Lower leg skin (tissue), 4 donors: ENCODE measurements at regions not wholly inside any gene's neighbourhood (a gene's known extent, or its start where the extent isn't known, plus 50 kb on each side); places are given as distances from the start of the nearest gene placed in this dataset.

Source experiments
- DNase-seq, 2 donors: peaks; one replicate each; pipeline ENCODE4 v3.0.0-alpha.2; 2019; ENCODE audit warnings: low spot score in 2 of 2
- H3K4me3 ChIP-seq: fragments of 200-600 bp; sonication (generic); 2 replicates; pipeline ENCODE4 v1.5.1; 2017; ENCODE audit warnings: mild to moderate bottlenecking, low read depth; ENCODE audit not compliant: poor library complexity, severe bottlenecking
- POLR2A ChIP-seq, 2 donors: fragments of 450-650 bp; IDR thresholded peaks; one replicate each; pipeline ENCODE4 v1.6.1; 2016 to 2017; ENCODE audit warnings: antibody characterized with exemption in 2 of 2, mild to moderate bottlenecking in 1 of 2, moderate library complexity in 1 of 2
- WGBS, 2 donors: methylation state at CpG; one replicate each; pipeline ENCODE4 v1.1.5; 2018; 5-methylcytosine and 5-hydroxymethylcytosine counted together
- intact Hi-C: fragments of 100-400 bp; cut with DNase I; formaldehyde crosslinking; loops from one replicate; pipeline ENCODE4 v1.15.0; 2023; ENCODE audit warnings: low total_unique reads
- TF ChIP-seq, protein P1 (sequence below), 3 donors: fragments of 450-650 bp; IDR thresholded peaks; one replicate each; pipeline ENCODE4 v1.5.1; 2016; ENCODE audit warnings: antibody characterized with exemption in 3 of 3, mild to moderate bottlenecking in 3 of 3, moderate library complexity in 2 of 3

DNA sequence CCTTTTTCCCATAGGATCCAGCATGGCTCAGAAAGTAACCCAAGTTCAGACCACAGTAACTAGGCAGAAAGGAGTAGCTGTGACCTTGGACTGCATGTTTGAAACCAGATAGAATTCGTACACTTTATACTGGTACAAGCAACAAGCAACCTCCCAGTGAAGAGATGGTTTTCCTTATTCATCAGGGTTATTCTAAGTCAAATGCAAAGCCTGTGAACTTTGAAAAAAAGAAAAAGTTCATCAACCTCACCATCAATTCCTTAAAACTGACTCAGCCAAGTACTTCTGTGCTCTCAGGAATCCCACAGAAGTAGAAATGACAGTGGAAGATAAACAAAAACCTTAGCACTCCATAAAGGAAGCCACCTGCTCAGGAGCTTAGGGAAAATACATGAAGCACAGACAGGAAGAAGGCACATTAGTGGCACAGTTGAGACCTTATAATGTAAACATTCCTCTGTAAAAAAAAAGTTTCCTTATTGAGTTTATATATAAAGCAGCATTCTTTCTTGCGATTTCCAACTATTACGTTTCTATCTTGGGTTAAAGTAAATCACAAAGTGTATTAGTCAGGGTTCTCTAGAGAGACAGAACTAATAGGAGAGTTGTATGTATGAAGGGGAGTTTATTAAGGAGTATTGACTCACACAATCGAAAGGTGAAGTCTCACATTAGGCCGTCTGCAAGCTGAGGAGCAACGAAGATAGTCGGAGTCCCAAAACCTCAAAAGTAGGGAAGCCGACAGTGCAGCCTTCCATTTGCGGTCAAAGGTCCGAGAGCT lies 398.4 kb downstream of the DAD1 start:
- H3K4me3 ChIP-seq = no peak overlapping the region
- DNase-seq = no peak
- TF ChIP-seq POLR2A (IDR thresholded peaks at IDR 0.05) = no peak
- TF ChIP-seq, protein P1, sequence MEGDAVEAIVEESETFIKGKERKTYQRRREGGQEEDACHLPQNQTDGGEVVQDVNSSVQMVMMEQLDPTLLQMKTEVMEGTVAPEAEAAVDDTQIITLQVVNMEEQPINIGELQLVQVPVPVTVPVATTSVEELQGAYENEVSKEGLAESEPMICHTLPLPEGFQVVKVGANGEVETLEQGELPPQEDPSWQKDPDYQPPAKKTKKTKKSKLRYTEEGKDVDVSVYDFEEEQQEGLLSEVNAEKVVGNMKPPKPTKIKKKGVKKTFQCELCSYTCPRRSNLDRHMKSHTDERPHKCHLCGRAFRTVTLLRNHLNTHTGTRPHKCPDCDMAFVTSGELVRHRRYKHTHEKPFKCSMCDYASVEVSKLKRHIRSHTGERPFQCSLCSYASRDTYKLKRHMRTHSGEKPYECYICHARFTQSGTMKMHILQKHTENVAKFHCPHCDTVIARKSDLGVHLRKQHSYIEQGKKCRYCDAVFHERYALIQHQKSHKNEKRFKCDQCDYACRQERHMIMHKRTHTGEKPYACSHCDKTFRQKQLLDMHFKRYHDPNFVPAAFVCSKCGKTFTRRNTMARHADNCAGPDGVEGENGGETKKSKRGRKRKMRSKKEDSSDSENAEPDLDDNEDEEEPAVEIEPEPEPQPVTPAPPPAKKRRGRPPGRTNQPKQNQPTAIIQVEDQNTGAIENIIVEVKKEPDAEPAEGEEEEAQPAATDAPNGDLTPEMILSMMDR (IDR thresholded peaks at IDR 0.05) = no peak
- 87 to 90% methylated on average over 10 of the region's 10 CpGs for WGBS, 2 donors
- intact Hi-C loops = no loop called here

DNA sequence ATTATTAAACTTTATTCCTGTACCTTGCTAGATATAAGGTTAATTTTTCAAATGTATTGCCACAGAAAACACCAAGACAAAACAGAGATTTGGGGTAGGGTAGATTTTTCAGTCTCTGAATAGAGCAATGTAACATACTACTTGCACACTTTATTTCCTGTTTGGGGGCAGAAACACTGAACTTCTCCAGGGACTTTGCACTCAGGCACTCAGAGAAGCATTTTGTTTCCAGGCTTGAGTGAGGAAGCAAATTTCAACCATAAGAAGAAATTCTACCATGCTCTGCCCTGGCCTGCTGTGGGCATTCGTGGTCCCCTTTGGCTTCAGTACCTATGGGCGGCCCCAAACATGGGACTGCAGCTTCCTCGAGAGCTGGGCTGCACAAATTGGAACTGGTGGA lies 399.1 kb downstream of the DAD1 start:
- DNase-seq = no peak
- no peak overlapping the region for H3K4me3 ChIP-seq
- no peak for TF ChIP-seq POLR2A (IDR thresholded peaks at IDR 0.05)
- TF ChIP-seq, protein P1 (IDR thresholded peaks at IDR 0.05) = no peak
- WGBS, 2 donors = 70 to 77% methylated on average over 3 of the region's 3 CpGs
- intact Hi-C loops = no loop called here

DNA sequence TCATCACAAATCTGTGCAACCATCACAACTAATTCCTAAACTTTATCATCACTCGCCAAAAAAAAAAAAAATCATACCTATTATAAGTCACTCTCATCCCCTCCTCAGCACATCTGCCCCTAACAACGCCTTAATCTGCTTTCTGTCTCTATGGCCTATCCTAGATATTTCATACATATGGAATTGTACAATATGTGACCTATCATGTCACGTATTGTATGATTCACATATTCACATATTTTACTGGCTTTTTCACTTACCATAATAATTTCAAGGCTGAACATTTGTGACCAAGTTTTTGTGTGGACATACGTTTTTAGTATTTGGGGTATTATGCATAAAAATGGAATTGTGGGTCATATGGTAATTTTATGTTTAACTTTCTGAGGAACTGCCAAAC lies 400.7 kb downstream of the DAD1 start:
- DNase-seq = no peak
- H3K4me3 ChIP-seq = no peak overlapping the region
- intact Hi-C loops = no loop called here
- 76% methylated on average over 4 of the region's 4 CpGs for WGBS, 2 donors
- TF ChIP-seq, protein P1 (IDR thresholded peaks at IDR 0.05) = no peak
- TF ChIP-seq POLR2A (IDR thresholded peaks at IDR 0.05) = no peak

DNA sequence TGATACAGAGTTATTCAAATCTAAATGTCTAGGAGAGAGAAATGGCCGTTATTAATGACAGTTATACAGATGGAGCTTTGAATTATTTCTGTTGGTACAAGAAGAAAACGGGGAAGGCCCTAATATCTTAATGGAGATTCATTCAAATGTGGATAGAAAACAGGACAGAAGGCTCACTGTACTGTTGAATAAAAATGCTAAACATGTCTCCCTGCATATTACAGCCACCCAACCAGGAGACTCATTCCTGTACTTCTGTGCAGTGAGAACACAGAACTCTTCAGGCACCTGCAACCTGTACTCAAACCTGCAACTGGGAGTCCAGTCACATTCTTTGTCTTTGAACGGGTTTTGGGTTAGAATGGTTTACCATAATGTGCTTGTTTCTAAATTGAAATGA lies 403.2 kb downstream of the DAD1 start:
- no peak overlapping the region for H3K4me3 ChIP-seq
- DNase-seq = no peak
- no peak for TF ChIP-seq POLR2A (IDR thresholded peaks at IDR 0.05)
- TF ChIP-seq, protein P1 (IDR thresholded peaks at IDR 0.05) = no peak
- 74 to 81% methylated on average over 3 of the region's 3 CpGs for WGBS, 2 donors
- intact Hi-C loops = no loop called here

DNA sequence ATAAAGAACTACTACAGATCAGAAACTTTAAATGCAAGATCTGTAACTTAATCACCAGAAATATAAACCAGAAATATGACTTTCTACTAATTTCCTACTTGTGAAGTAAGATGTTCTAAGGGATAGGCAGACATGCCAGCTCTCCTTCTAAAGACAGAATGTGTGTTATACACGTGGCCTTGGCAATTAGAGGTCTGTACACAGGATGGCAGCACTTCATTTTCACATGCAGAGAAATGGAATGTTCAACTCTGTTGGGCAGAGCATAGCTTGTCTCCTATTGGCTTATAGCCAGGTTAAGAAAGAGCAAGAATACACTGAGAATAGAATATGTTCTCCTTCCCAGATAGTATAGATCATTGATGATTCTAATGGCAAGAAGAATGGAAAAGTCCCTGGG lies 403.8 kb downstream of the DAD1 start:
- DNase-seq = no peak
- TF ChIP-seq, protein P1 (IDR thresholded peaks at IDR 0.05) = no peak
- no peak for TF ChIP-seq POLR2A (IDR thresholded peaks at IDR 0.05)
- intact Hi-C loops = no loop called here
- WGBS, 2 donors = 10 to 26% methylated on average over 1 of the region's 1 CpG
- no peak overlapping the region for H3K4me3 ChIP-seq

DNA sequence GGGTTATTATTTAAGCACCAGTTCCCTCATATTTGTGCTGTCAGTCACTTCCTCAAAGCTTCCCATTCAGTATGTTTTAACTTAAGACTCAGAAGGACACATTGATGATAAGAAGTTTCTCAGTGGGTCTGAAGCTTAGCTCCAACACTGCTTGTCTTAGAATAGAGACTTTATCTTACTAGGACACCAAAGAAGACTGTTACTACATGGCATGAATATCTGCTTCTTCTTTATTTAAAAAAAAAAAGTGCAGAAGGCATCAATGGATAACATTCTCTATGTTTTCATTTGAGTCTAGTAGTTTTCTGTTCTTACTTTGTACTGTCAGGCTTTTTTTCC lies 404.2 kb downstream of the DAD1 start:
- no peak overlapping the region for H3K4me3 ChIP-seq
- intact Hi-C loops = no loop called here
- DNase-seq = no peak
- TF ChIP-seq, protein P1 (IDR thresholded peaks at IDR 0.05) = no peak
- no peak for TF ChIP-seq POLR2A (IDR thresholded peaks at IDR 0.05)
